ENCODE measurements at regions not wholly inside any gene's neighbourhood (a gene's known extent, or its start where the extent isn't known, plus 50 kb on each side); places are given as distances from the start of the nearest gene placed in this dataset.

- H3K4me1 ChIP-seq: peaks cover 7% of the 10 kb centered on the region
- no peak for ATAC-seq
Measured at GRCh38 chr9:109860521-109860920, 80.5 kb downstream of the PALM2AKAP2 start.

GRCh38 chr9:109861499-109861898, 81.5 kb downstream of the PALM2AKAP2 start:
- Histone ChIP-seq H3K9me3 (no peaks in the 10 kb centered on the region), H3K36me3 (no peaks in the 10 kb centered on the region), H3K4me1 (peaks cover 7% of the 10 kb centered on the region), H3K27me3 (ENCODE audit: low read depth) (no peaks in the 10 kb centered on the region), H3K4me3 (no peak overlapping the region), H3K27ac (peak overlapping the region; percentile 28)
- DNase-seq (no peak), ATAC-seq (peak in 1 of 2 donors; percentile 55)
- no peak for TF ChIP-seq CTCF (IDR thresholded peaks at IDR 0.05)
- intact Hi-C loops (cut with DNase I): no loop called here

More at GRCh38 chr9:109860521-109860920, 80.5 kb downstream of the PALM2AKAP2 start:
- intact Hi-C loops (cut with DNase I): no loop called here
- no peak for TF ChIP-seq CTCF (IDR thresholded peaks at IDR 0.05)
- Histone ChIP-seq H3K36me3 (no peaks in the 10 kb centered on the region), H3K4me3 (no peak overlapping the region), H3K27ac (peak overlapping the region; percentile 28), H3K9me3 (no peaks in the 10 kb centered on the region), H3K27me3 (ENCODE audit: low read depth) (no peaks in the 10 kb centered on the region)
- no peak for DNase-seq

GRCh38 chr9:109861918-109862317, 81.9 kb downstream of the PALM2AKAP2 start:
- DNase-seq (no peak), ATAC-seq (peak in 1 of 2 donors; percentile 31)
- intact Hi-C loops (cut with DNase I): no loop called here
- Histone ChIP-seq H3K4me1 (peaks cover 7% of the 10 kb centered on the region), H3K9me3 (no peaks in the 10 kb centered on the region), H3K36me3 (no peaks in the 10 kb centered on the region), H3K27me3 (ENCODE audit: low read depth) (no peaks in the 10 kb centered on the region), H3K4me3 (no peak overlapping the region), H3K27ac (peak overlapping the region; percentile 18)
- TF ChIP-seq CTCF (IDR thresholded peaks at IDR 0.05): no peak

GRCh38 chr9:109862452-109862851, 82.5 kb downstream of the PALM2AKAP2 start:
- ATAC-seq (no peak), DNase-seq (no peak)
- no peaks in the 10 kb centered on the region for H3K9me3 ChIP-seq
- H3K36me3 ChIP-seq: no peaks in the 10 kb centered on the region
- peak overlapping the region; percentile 18 for H3K27ac ChIP-seq
- no peaks in the 10 kb centered on the region for H3K27me3 ChIP-seq (ENCODE audit: low read depth)
- H3K4me1 ChIP-seq: peaks cover 7% of the 10 kb centered on the region
- no peak overlapping the region for H3K4me3 ChIP-seq
- no peak for TF ChIP-seq CTCF (IDR thresholded peaks at IDR 0.05)
- intact Hi-C loops (cut with DNase I): no loop called here

GRCh38 chr9:109863961-109864360, 84.0 kb downstream of the PALM2AKAP2 start:
- ATAC-seq: no peak

More at GRCh38 chr9:109863961-109864360, 84.0 kb downstream of the PALM2AKAP2 start:
- Histone ChIP-seq H3K4me1 (peaks cover 7% of the 10 kb centered on the region), H3K27ac (no peak overlapping the region), H3K36me3 (no peaks in the 10 kb centered on the region), H3K9me3 (no peaks in the 10 kb centered on the region), H3K4me3 (no peak overlapping the region), H3K27me3 (ENCODE audit: low read depth) (no peaks in the 10 kb centered on the region)
- intact Hi-C loops (cut with DNase I): no loop called here
- no peak for DNase-seq
- TF ChIP-seq CTCF (IDR thresholded peaks at IDR 0.05): no peak
